ENCODE measurements at regions not wholly inside any gene's neighbourhood (a gene's known extent, or its start where the extent isn't known, plus 50 kb on each side); places are given as distances from the start of the nearest gene placed in this dataset.

- Histone ChIP-seq H3K4me2 (ENCODE audit: low read length) (no peak overlapping the region), H3K9me3 (ENCODE audit: low read length) (no peaks in the 10 kb centered on the region), H3K27me3 (ENCODE audit: insufficient read depth, low read depth, low read length) (no peaks in the 10 kb centered on the region), H3K79me2 (replicated peaks; ENCODE audit: insufficient read depth, low read length) (no peaks in the 10 kb centered on the region), H4K20me1 (ENCODE audit: insufficient read depth) (no peaks in the 10 kb centered on the region), H3K36me3 (ENCODE audit: insufficient read depth, low read length) (no peaks in the 10 kb centered on the region), H3K27ac (ENCODE audit: low read length) (no peak overlapping the region), H3K9me2 (ENCODE audit: insufficient read depth, low read length) (no peaks in the 10 kb centered on the region), H3K9ac (ENCODE audit: low read length) (no peak overlapping the region), H3K4me3 (ENCODE audit: low read length) (no peak overlapping the region), H3F3A (ENCODE audit: insufficient read depth, low read length, poor library complexity, severe bottlenecking) (no peaks in the 10 kb centered on the region), H2AFZ (ENCODE audit: low read depth, low read length) (no peak overlapping the region)
- TF ChIP-seq REST (IDR thresholded peaks at IDR 0.05; ENCODE audit: borderline replicate concordance): no peak
- TF ChIP-seq SMC3 (conservative IDR thresholded peaks at IDR 0.05; ENCODE audit: poor library complexity): no peak
- no peak for TF ChIP-seq RAD21 (conservative IDR thresholded peaks at IDR 0.05)
- no peak for TF ChIP-seq POLR2AphosphoS5 (IDR thresholded peaks at IDR 0.05)
- no peak for TF ChIP-seq TAF1 (IDR thresholded peaks at IDR 0.05; ENCODE audit: low read depth)
- TF ChIP-seq CTCF (IDR thresholded peaks at IDR 0.05; ENCODE audit: poor library complexity, severe bottlenecking): no peak
Observed at GRCh38 chr6:4588163-4588562, 188.0 kb upstream of the CDYL start.

GRCh38 chr6:4587171-4587570, 189.0 kb upstream of the CDYL start:
- Histone ChIP-seq H3K9me3 (ENCODE audit: low read length) (no peaks in the 10 kb centered on the region), H4K20me1 (ENCODE audit: insufficient read depth) (no peaks in the 10 kb centered on the region), H3K9me2 (ENCODE audit: insufficient read depth, low read length) (no peaks in the 10 kb centered on the region), H3K36me3 (ENCODE audit: insufficient read depth, low read length) (no peaks in the 10 kb centered on the region), H3F3A (ENCODE audit: insufficient read depth, low read length, poor library complexity, severe bottlenecking) (no peaks in the 10 kb centered on the region), H3K4me2 (ENCODE audit: low read length) (no peak overlapping the region), H3K79me2 (replicated peaks; ENCODE audit: insufficient read depth, low read length) (no peaks in the 10 kb centered on the region), H3K4me3 (ENCODE audit: low read length) (no peak overlapping the region), H3K27me3 (ENCODE audit: insufficient read depth, low read depth, low read length) (no peaks in the 10 kb centered on the region), H3K27ac (ENCODE audit: low read length) (no peak overlapping the region), H2AFZ (ENCODE audit: low read depth, low read length) (no peak overlapping the region), H3K9ac (ENCODE audit: low read length) (no peak overlapping the region)
- no peak for TF ChIP-seq POLR2AphosphoS5 (IDR thresholded peaks at IDR 0.05)
- TF ChIP-seq REST (IDR thresholded peaks at IDR 0.05; ENCODE audit: borderline replicate concordance): no peak
- no peak for TF ChIP-seq EZH2 (IDR thresholded peaks at IDR 0.05; ENCODE audit: borderline replicate concordance, insufficient read depth, low read length, poor library complexity, severe bottlenecking)
- TF ChIP-seq CTCF (IDR thresholded peaks at IDR 0.05; ENCODE audit: poor library complexity, severe bottlenecking): no peak
- no peak for TF ChIP-seq EP300 (conservative IDR thresholded peaks at IDR 0.05; ENCODE audit: poor library complexity, severe bottlenecking)
- no peak for TF ChIP-seq TAF1 (IDR thresholded peaks at IDR 0.05; ENCODE audit: low read depth)
- no peak for TF ChIP-seq MXI1 (conservative IDR thresholded peaks at IDR 0.05; ENCODE audit: poor library complexity, severe bottlenecking)
- no peak for TF ChIP-seq RAD21 (conservative IDR thresholded peaks at IDR 0.05)
- no peak for TF ChIP-seq SMC3 (conservative IDR thresholded peaks at IDR 0.05; ENCODE audit: poor library complexity)
